ENCODE measurements at regions not wholly inside any gene's neighbourhood (a gene's known extent, or its start where the extent isn't known, plus 50 kb on each side); places are given as distances from the start of the nearest gene placed in this dataset.

DNA sequence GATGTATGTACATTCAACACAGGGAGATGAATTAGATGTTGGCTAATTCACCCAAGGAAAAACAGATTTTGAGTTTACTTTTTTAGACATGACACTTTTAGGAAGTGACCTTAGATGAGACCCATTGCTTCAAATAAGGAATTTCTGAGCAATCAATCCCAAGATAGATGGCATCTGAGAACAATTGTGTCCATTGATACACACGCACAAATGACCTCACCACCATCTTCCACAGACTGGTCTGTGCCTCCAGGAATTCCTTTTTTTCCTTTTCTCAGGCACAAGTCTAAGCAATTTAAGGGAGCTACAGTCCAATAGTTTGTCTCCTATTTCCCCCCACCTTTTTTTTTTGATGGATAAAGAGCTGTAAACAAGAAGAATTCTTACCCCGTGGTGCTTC lies 265.3 kb downstream of the TBL1XR1 start:
- DNase-seq = no peak

DNA sequence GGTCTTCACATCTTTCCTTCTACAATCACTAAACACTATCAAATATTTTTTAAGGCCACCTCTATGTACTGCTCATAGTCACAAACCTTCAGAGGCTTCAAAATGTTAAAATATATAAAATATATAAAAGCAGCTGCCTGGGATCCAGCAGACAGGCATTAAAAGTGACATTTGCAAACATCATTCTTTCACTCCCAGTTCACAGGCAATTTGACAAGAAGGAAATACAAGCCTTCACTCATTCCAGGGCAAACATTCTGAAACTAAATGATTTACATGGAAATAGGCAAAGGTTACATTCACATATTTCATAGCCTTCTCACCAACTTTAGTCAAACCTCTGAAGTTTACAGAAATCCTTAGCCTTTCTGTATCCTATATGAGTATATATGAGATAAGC lies 266.3 kb downstream of the TBL1XR1 start:
- DNase-seq = no peak

DNA sequence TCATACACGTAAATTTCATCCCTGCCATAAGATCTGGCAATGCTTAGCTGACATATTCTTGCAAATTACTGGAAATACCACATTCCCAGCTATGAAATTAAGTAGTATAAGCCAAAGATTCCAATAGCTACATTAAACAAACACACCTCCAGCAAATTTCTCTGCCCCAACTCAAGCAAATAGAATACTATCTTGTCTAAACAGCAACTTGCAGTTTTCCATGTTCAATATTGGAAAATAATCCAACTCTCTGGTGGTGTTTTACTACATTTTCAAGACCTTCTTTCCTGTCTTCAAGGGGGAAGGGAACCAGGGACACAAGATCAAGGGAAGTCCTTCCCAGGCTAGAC lies 268.7 kb downstream of the TBL1XR1 start:
- no peak for DNase-seq

DNA sequence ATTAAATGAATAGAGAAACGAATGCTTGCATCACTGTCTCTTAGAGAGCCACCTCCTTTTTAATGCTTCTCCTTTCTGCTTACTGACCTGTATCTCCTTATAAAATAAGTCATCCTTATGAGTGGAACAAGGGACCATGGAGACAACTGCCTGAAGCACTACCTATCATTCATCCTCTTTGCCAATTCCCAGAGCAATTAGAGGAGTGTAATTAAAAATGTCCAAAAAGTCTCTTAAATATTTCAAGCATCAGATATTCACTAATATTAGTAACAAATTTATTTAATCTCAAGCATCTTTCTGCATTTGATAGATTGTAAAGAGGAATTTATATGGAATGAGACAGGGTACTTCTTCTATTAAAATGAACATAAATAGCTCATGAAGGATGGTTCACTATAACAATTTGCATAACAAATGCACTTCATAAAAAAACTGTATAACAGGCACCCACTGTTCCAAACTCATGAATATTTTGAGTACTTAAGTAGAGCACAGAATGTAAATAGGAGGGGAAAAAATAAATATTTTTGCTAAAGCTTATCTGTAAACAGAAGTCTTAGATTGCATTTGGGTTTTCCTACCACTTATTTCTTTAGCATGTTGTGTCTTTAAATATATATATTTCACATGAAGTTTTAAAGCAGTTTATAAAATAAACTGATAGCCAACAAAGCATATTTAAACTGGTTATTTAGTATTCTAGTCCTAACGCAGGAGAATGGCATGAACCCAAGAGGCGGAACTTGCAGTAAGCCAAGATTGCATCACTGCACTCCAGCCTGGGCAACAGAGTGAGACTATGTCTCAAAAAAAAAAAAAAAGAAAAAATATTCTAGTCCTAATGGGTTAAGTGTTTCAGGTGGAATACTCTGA lies 269.3 kb downstream of the TBL1XR1 start:
- DNase-seq = no peak

DNA sequence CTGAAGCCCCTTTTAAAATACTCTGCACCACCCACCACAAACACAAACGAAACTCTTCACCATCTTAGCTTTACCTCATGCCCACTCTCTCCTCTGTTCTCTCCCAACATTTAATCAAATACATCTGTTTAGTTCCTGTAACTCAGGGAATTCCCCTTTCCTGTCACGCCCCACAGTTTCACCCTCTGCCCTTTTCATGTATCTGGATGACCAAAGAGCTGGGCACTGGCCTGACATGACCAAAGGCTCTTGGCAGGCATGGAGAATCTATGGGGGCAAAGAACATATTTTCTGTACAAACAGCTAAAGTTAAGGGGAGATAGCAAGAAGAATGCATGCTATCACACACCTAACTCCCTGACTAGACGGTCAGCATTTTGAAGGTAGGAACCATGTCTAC lies 270.0 kb downstream of the TBL1XR1 start:
- DNase-seq = no peak

DNA sequence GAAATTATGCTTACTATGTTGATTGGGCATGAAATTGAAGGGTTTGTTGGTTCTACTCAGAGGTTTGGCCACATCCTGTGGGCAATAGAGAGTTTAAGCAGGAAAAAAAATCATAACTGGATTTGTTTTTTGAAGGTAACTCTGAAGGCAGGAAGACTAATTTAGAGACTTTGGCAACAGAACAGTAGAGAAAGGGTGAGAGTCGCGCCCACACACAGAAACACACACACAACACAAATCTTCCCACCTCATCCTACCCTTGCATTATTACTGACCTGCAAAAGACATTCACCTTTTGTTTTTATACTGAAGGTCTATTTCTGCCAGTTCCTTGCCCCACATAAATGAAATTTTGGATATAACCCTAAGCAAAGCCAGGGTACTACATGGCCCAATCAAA lies 270.6 kb downstream of the TBL1XR1 start:
- DNase-seq = no peak

DNA sequence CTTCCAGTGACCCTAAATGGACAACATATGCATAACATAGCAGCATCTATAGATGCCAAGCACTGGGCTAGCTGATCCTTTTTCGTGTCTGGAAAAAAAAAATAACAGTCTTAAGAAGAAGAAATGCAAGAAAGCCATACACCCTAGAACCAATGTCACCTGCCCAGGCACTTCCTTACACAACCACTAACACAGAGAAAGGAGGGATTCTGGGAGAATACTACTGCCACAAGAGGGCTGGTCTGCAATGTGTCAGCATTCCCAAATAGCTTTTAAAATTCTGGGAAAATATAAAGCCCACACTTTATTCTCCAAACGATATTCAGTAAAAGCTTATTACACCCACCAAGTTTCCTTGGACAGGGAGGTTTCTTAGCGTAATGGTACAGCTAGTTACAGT lies 271.2 kb downstream of the TBL1XR1 start:
- no peak for DNase-seq

DNA sequence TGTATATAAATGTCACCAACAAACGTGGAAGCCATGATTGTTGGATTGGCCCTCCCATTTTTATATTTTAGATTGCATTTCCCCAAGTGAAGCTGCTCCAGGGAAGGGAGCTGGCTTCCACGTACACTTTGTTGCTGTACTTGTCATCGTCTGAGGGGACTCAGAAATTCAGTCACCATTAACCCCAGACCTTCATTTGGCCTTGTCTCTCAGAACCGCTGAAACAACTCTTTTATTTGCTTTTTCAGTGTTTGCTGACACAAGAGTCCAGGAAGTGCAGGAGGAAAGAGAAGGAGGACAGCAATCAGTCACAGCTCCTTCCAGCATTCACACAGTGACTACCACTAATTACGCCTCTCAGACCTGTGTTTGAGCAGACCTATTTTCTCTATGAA lies 276.5 kb downstream of the TBL1XR1 start:
- no peak for DNase-seq

DNA sequence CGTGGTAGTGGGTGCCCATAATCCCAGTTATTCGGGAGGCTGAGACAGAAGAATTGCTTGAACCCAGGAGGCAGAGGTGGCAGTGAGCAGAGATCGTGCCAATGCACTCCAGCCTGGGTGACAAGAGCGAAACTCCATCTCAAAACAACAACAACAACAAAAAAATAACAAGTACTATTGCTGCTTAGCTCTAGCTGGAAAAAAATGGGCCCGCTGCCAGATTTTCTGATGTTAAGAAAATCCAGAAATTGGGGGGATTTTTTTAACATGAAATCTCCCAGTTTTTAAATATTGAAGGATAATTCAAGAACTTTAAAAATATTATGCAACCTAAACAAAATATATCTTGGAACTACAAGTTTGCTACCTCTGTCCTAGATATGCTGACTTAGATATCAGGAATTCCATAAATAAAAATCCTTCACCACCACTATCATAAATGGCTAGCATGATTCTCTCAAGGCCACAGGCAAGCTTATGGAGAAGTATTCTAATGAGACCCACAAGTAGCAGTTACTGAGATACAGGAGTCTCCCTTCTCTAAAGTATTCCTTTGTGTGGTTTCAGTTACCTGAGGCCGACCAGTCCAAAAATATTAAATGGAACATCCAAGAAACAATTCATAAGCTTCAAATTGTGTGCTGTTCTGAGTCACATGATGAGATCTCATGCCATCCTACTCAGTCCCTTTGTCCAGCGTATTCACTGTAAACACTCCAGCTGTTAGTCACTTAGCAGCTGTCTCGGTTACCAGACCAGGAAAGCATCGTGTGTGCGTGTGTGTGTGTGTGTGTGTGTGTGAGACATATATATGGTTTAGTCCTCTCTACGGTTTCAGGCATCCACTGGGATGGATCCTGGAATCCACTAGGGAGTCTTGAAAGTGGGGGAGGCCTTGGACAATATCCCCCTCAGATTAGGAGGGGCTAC lies 277.2 kb downstream of the TBL1XR1 start:
- DNase-seq = no peak

DNA sequence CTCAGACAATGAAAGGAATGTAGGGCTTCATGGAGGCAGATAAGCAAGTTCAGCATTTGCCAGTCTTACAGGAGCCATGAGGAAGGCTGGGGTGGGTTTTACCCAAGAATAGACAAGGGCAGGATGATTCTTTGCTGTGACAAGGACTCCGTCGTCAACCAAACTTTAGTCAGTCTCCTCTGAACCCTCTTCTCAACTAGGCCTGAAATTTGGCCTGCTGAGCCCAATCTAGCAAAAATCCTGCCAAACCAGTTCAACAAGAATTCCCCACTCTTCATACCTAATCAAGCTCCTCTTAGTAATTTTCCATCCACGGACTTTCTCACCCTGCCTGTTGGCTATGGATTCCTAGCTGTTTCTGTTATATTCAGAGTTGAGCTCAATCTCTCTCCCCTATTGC lies 280.5 kb downstream of the TBL1XR1 start:
- DNase-seq = no peak

DNA sequence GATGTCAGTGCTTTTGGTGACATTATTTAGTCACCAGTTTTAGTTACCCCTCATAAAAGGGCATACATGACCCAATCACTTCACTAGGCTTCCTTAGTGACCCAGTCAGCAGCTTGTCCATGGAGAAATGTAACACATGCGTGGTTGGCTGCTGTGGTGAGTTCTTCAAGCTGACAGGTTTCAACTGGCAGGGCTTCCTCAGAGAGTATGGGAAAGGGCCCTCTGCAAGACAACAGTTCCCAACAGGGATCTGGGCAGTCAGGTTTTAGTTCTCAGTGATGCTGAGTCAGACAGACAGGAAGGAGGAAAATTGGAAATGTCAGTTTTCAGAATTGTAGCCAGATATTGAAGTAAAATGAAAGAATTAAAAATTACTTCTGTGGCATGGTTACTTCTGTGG lies 282.5 kb downstream of the TBL1XR1 start:
- DNase-seq = no peak

DNA sequence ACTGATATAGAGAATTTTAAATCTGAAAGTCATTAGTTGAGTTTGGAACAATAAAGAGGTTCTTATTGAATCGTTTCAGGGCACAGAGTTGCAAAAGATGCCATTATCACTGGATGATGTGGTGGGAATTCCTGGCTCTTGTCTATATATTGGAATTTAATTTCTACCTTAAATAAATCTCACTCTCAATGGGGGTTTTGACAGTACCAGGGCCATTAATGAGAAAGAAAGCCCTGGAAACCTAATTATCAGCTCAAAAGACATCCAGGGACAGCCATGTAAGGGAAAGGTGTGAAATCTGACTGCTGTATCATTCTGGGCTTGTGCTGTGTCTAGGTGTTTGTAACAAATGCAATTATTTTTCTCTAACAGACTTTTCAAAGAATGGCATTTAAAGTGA lies 285.7 kb downstream of the TBL1XR1 start:
- DNase-seq = no peak

DNA sequence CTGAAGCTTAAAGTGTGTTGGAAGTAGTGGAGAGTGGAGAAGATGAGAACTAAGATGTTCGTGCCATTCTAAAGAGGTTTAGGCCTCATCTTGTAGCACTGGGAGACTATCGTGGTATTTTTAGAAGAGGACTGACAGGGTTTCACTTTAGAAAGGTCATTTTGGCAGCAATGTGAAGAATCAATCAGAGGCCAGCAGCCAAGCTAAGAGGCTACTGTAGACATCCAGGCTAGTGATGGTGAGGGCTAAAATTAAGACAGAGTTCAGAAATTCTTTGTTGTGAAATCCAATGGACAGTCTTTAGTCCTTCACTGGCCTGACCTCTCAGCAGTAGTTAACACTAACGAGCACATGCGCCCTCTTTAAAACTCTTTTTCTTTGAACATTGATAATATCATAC lies 288.2 kb downstream of the TBL1XR1 start:
- no peak for DNase-seq

DNA sequence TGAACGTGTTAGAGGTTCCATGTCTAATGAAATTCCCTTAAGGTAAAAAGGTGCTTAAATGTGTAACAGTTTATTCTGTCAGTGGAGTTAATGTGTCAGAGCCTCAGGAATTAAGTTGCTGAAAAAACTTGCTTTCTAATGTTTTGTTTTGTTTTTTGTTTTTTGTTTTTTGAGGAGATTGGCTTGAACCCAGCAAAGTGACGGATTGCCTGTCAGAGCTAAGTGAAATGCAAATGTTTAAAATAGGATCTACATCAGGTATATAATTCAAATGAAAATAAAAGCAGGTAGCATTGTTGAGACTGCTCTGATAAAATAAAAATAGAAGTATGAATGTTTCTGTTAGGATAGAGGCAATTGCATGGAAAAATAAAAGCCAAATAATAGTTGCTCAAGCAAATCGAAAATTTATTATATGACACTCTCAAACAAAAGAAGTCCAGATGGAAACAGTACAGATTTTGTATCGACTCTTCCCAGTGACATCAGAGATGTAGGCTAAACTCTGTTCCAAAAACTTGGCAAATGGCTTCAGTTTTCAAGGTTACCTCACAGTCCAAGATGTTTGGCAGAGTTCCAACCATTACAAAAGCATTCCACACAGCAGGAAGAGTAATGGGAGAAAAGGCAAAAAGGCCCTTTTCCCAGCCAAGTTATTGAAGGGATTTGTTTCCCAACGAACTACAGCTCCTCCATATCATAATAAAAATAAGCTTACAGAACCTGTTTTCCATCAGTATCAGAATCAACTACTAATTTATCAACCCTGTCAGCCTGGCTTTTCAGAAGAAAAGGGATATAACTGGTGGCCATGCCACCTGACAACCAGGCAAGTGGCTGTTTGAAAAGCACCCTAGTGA lies 291.0 kb downstream of the TBL1XR1 start:
- no peak for DNase-seq

DNA sequence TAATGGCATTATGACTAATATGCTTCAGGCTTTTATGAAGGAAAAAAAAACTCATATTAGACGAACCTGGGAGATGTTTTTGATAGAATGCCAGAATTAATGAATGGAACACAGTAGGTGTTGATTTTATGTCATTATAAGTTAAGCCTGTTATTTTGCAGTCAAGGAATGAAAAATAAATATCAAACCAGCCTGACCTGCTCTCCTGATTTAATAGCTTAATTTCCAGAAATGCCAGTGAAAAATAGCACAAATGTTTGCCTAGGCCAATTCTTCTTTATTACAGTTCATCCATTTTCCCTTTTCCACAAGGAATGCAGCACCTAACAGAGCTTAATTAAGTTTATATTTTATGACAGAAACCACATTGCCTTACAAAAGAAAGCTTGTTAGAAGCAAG lies 292.0 kb downstream of the TBL1XR1 start:
- no peak for DNase-seq

DNA sequence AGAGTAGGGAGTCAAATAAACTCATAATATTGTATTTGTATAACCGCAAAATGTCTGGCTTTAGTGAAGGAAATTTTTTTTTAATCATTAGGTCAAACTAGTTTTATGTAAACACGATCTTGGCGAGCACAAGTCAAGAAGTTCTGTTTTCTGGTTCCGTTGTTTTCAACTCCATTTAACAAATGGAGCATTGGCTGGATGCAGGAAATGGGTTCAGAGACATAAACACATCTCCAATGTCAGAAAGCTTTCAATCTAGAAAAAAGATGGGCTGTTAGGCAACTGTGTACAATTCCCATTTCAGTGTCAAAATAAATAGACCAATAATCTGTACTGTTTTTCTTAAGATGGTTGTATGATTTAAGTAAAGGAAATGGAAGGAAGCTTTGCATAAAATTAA lies 292.8 kb downstream of the TBL1XR1 start:
- no peak for DNase-seq

DNA sequence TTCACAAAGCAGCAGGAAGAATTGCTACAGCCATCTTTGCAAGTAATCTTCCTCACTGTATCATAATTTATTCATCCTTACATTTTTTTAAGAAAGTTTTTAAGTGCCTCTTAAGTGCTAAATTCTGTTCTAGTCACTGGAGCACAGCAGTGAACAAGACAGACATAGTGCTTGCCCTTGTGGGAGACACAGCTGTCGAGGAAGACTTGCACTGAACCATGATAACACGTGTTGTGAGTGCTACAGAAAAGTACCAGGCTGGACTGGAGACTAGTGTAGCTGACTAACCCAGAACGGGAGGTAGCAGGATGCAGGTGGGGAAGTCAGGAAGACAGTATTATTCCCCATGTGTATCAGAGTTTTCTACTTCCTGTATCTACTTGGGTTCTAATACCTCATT lies 300.6 kb downstream of the TBL1XR1 start:
- DNase-seq = no peak

DNA sequence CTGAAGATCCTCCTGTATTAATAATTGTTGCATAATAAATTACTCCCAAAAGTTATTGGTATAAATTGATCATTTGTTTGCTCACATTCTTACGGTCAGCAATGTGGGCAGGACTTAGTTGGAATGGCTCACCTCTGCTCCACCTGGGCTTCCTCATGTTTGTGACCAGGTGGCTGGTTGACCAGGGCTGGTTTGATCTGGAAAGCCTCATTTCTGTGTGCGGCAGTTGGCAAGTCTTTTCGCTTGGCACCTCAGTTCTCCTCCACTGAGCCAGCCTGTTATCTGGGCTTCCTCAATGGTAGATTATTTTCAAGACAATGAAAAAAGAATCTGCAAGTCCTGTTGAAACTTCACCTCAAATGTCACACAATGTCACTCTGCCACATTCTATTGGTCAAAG lies 301.1 kb downstream of the TBL1XR1 start:
- DNase-seq = no peak

DNA sequence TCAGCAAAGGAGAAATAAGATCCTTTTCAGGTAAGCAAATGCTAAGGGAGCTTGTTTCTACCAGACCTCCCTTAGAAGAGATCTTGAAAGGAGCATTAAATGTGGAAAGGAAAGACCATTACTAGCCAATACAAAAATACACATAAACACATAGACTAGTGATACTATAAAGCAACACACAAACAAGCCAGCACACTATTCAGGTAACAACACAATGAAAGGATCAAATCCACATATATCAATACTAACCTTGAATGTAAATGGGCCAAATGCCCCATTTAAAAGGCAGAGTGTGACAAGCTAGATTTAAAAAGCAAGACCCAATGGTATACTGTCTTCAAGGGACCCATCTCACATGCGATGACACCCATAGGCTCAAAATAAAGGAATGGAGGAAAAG lies 317.6 kb downstream of the TBL1XR1 start:
- DNase-seq = no peak

DNA sequence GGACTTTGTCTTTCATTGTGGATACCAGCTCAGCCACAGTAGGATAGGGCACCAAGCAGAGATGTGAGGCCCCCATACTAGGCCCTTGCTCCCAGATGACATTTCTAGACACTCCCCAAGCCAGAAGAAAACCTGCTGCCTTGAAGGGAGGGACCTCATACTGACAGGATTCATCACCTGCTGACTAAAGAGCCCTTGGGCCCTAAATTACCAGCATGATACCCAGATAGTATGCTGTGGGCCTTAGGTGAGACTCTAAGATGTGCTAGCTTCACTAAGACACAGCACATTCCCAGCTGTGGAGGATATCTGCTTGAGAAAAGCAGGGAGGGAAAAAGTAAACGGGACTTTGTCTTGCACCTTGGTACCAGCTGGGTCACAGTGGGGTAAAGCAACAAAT lies 324.0 kb downstream of the TBL1XR1 start:
- no peak for DNase-seq

DNA sequence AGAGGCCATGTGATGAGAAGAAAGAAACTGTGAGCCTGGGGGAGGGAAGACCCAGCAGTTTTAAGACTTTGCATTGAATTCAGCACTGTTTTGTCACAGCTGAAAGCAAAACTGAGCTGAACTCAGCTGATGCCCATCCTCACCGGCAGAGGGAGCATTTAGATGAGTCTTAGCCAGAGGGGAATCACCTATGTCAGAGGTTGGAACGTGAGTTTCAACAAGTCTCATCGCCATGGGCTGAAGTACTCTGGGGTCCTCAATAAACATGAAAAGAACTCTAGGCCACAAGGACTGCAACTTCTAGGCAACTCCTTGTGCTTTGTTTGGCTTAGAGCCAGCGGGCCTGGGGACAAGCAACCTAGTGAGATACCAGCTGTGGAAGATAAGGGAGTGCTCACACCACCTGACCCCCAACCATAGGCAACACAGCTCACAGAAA lies 324.5 kb downstream of the TBL1XR1 start:
- peak; percentile 28 to 57 for DNase-seq

DNA sequence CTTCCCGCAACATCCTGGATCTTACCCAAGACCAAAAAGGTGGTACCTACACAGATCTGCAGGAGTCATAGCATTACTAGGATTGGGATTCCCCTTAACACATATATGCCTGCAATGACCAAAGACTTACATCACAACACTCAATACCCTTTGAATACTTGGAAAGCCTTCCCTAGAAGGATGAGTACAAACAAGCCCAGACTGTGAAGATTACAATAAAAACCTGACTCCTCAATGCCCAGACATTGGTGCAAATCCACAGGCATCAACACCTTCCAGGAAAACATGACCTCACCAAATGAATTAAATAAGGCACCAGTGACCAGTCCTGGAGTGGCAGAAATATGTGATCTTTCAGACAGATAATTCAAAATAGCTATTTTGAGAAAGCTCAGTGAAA lies 326.8 kb downstream of the TBL1XR1 start:
- DNase-seq = no peak
